Spleen (tissue), 11 donors: ENCODE measurements at regions not wholly inside any gene's neighbourhood (a gene's known extent, or its start where the extent isn't known, plus 50 kb on each side); places are given as distances from the start of the nearest gene placed in this dataset.

Experiments used
- DNase-seq: peaks from one replicate; pipeline ENCODE4 v3.0.0-alpha.2; 2020
- H3K27ac ChIP-seq, 8 donors: fragments of 200-600 bp; sonication (generic) in 7 of 8; 1 replicate in 4 of 8; 2 replicates in 4 of 8; pipeline versions ENCODE4 v1.5.0 to v1.8.0; 2016 to 2021; ENCODE audit warnings: inconsistent platforms in 4 of 8, mild to moderate bottlenecking in 4 of 8, moderate library complexity in 1 of 8
- H3K27me3 ChIP-seq, 7 donors: fragments of 200-600 bp; sonication (generic) in 6 of 7; replicated peaks in 1 of 7; 1 replicate in 4 of 7; 2 replicates in 3 of 7; pipeline versions ENCODE4 v1.5.0 to v1.8.0; 2016 to 2021; ENCODE audit warnings: inconsistent platforms in 3 of 7, mild to moderate bottlenecking in 1 of 7
- H3K36me3 ChIP-seq, 6 donors: fragments of 200-600 bp; sonication (generic) in 5 of 6; 1 replicate in 4 of 6; 2 replicates in 2 of 6; pipeline versions ENCODE4 v1.5.0 to v1.8.0; 2016 to 2021; ENCODE audit warnings: inconsistent platforms in 2 of 6
- H3K4me1 ChIP-seq, 6 donors: fragments of 200-600 bp; sonication (generic) in 5 of 6; 1 replicate in 3 of 6; 2 replicates in 3 of 6; pipeline versions ENCODE4 v1.5.0 to v1.8.0; 2016 to 2021; ENCODE audit warnings: inconsistent platforms in 3 of 6
- H3K4me3 ChIP-seq, 8 donors: fragments of 200-600 bp; sonication (generic) in 7 of 8; 1 replicate in 4 of 8; 2 replicates in 4 of 8; pipeline versions ENCODE4 v1.5.0 to v1.8.0; 2016 to 2021; ENCODE audit warnings: inconsistent platforms in 4 of 8, mild to moderate bottlenecking in 4 of 8, moderate library complexity in 2 of 8
- H3K9me3 ChIP-seq, 8 donors: fragments of 200-600 bp; sonication (generic) in 7 of 8; 1 replicate in 4 of 8; 2 replicates in 4 of 8; pipeline versions ENCODE4 v1.5.0 to v1.8.0; 2016 to 2021; ENCODE audit warnings: inconsistent platforms in 4 of 8
- POLR2A ChIP-seq, 3 donors: fragments of 450-650 bp; IDR thresholded peaks; one replicate each; pipeline ENCODE4 v1.5.1; 2017; ENCODE audit warnings: antibody characterized with exemption in 3 of 3, mild to moderate bottlenecking in 1 of 3
- POLR2AphosphoS5 ChIP-seq, 3 donors: sonication (generic); formaldehyde crosslinking; IDR thresholded peaks; one replicate each; pipeline ENCODE4 v1.5.1; 2017; ENCODE audit warnings: antibody characterized with exemption in 3 of 3
- WGBS, 5 donors: extraction: QIAGEN DNeasy Blood & Tissue Kit in 3 of 5; methylation state at CpG; one replicate each; pipeline versions ENCODE4 v1.1.5 to v1.1.7; 2013 to 2018; 5-methylcytosine and 5-hydroxymethylcytosine counted together
- intact Hi-C: fragments of 100-400 bp; cut with DNase I; formaldehyde crosslinking; loops from one replicate; pipeline ENCODE4 v1.15.0; 2023; ENCODE audit warnings: low total_unique reads
- TF ChIP-seq, protein P1 (sequence below), 11 experiments: fragments of 200-600 bp in 7 of 11; fragments of 450-650 bp in 4 of 11; sonication (generic) in 4 of 11; IDR thresholded peaks in 8 of 11; conservative IDR thresholded peaks in 3 of 11; 1 replicate in 7 of 11; 2 replicates in 4 of 11; pipeline versions ENCODE4 v1.4.0 to v1.8.0; 2016 to 2021; ENCODE audit warnings: antibody characterized with exemption in 11 of 11, inconsistent platforms in 4 of 11, mild to moderate bottlenecking in 1 of 11
- donor health status: healthy with polysubstance abuse.
- donor health status: DM: no; HTN: no; CAD: no; lungs with moderate emphysema.
- donor health status: DM: no; HTN: no; CAD: no.
- donor health status: Bipolar disorder and iron deficiency.
- donor health status: healthy.
- donor health status: DM: no; HTN: no; CAD: no.
- donor health status: DM: yes; HTN: yes; CAD: no.

DNA sequence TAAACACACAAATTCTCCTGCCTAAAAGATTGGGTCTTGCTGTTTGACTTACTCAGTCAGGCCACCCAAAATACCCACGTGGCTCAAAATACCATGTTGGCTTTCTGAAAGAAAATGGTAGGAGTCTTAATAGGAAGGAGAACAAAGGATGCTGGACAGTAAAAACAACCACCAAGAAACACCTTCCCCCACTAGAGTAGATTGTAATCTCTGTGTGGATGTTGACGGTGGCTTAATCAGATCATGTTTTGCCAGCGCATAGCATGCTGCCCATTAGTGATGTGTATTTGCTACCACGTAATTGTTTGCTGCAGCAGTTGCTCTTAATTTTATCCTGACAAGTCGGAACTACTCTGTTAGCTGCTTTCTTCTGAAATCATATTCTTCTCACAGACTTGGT, 1229.3 kb upstream of the SLC10A2 start:
- no peak overlapping the region for H3K27ac ChIP-seq
- intact Hi-C loops = no loop called here
- TF ChIP-seq, protein P1, sequence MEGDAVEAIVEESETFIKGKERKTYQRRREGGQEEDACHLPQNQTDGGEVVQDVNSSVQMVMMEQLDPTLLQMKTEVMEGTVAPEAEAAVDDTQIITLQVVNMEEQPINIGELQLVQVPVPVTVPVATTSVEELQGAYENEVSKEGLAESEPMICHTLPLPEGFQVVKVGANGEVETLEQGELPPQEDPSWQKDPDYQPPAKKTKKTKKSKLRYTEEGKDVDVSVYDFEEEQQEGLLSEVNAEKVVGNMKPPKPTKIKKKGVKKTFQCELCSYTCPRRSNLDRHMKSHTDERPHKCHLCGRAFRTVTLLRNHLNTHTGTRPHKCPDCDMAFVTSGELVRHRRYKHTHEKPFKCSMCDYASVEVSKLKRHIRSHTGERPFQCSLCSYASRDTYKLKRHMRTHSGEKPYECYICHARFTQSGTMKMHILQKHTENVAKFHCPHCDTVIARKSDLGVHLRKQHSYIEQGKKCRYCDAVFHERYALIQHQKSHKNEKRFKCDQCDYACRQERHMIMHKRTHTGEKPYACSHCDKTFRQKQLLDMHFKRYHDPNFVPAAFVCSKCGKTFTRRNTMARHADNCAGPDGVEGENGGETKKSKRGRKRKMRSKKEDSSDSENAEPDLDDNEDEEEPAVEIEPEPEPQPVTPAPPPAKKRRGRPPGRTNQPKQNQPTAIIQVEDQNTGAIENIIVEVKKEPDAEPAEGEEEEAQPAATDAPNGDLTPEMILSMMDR (IDR thresholded peaks at IDR 0.05 in 8 of 11, conservative IDR thresholded peaks at IDR 0.05 in 3 of 11) = no peak
- TF ChIP-seq POLR2AphosphoS5 (IDR thresholded peaks at IDR 0.05) = no peak
- no peak for TF ChIP-seq POLR2A (IDR thresholded peaks at IDR 0.05)
- H3K9me3 ChIP-seq = no peaks in the 10 kb centered on the region
- H3K4me3 ChIP-seq = no peak overlapping the region
- no peaks in the 10 kb centered on the region for H3K27me3 ChIP-seq
- no peaks in the 10 kb centered on the region for H3K4me1 ChIP-seq
- H3K36me3 ChIP-seq = no peaks in the 10 kb centered on the region
- no peak for DNase-seq
- 70 to 84% (median 77%) methylated on average over 5 of the region's 5 CpGs for WGBS, 5 donors

DNA sequence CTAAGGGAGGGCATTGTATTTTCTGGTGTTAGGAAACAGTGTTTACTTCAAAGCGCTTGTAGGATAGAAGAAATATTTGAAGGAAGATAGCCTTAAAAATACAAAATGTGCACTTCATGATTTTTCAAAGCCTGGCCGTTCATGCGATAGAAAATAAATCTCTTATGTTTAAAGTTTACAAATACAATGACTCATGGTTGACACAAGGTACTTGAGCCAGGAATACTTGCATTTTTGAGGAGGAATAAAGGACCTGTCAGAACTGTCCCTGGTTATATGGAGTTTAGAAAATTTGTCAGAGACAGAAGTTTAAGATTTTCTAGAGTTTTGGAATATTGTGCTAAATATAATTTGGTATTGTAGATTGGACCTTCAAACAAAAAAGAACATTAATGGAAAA, 1223.2 kb upstream of the SLC10A2 start:
- H3K4me3 ChIP-seq = no peak overlapping the region
- H3K9me3 ChIP-seq = peaks cover 0 to 2% (median 0%) of the 10 kb centered on the region in 8 donors
- TF ChIP-seq POLR2AphosphoS5 (IDR thresholded peaks at IDR 0.05) (no peak), POLR2A (IDR thresholded peaks at IDR 0.05) (no peak)
- TF ChIP-seq, protein P1 (IDR thresholded peaks at IDR 0.05 in 8 of 11, conservative IDR thresholded peaks at IDR 0.05 in 3 of 11) = no peak
- no peaks in the 10 kb centered on the region for H3K27me3 ChIP-seq
- H3K36me3 ChIP-seq = no peaks in the 10 kb centered on the region
- DNase-seq = no peak
- intact Hi-C loops = no loop called here
- WGBS, 5 donors = 83 to 91% (median 89%) methylated on average over 3 of the region's 3 CpGs
- H3K4me1 ChIP-seq = no peaks in the 10 kb centered on the region
- H3K27ac ChIP-seq = no peak overlapping the region

DNA sequence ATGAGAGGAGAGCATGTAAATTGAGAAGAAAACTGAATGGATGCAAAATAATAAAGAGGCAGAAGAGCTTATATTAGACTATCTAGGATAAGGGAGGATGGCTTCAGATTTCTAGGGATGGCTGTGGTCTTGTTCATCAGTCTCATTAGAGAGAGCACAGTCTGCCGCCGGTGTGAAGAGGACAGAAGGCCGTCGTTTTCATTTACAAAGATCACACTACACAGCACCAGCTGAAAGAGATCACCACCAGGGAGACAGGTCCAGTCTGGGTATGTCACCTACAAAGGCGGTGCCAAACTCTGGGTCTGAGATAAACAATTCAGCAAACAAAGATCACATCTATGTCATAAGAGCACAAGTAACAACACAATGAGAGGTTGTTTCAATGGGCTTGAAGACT, 1222.3 kb upstream of the SLC10A2 start:
- no peaks in the 10 kb centered on the region for H3K36me3 ChIP-seq
- intact Hi-C loops = no loop called here
- TF ChIP-seq POLR2A (IDR thresholded peaks at IDR 0.05) = no peak

DNA sequence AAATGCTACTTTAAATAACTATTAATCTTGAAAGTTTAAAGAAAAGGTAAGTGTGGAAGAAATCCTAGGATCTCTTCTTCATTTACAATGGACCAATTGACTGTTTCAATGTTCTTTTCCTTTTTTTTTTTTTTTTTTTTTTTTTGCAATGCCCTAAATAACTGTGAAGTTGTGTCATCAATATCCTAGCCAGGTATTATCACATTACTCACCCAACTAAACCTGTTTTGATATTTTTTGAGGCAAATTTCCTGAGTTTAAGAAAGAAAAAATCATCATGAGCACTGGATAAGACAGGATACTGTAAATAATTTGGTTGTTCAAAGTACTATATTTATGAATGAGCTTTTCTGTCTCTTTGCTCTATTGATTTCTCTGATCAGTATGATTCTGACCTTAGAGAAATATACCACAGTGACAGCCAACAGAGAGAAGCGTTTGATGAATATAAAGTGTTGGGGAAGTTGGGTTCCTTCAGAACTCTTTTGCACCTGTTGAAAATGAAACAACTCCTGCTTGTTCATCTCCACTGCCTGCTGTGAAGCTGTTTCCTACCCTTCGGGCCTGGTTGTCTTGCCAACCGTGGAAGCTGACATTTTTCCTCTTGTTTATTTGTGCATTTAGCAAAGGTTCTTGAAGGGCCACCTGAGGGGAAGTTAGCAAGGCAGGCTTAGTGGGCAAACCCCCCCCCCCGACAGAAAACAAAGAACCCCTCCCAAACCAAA, 1220.5 kb upstream of the SLC10A2 start:
- H3K4me3 ChIP-seq = no peak overlapping the region

More for the DNA sequence above, 1222.3 kb upstream of the SLC10A2 start:
- Histone ChIP-seq H3K27ac (no peak overlapping the region), H3K9me3 (peaks cover 0 to 2% (median 0%) of the 10 kb centered on the region in 8 donors), H3K4me3 (no peak overlapping the region), H3K4me1 (no peaks in the 10 kb centered on the region), H3K27me3 (no peaks in the 10 kb centered on the region)
- no peak for DNase-seq
- WGBS, 5 donors = 78 to 92% (median 83%) methylated on average over 5 of the region's 5 CpGs

More for the DNA sequence above, 1220.5 kb upstream of the SLC10A2 start:
- intact Hi-C loops = no loop called here
- H3K27ac ChIP-seq = no peak overlapping the region
- peaks cover 0 to 2% (median 0%) of the 10 kb centered on the region in 8 donors for H3K9me3 ChIP-seq
- H3K36me3 ChIP-seq = no peaks in the 10 kb centered on the region
- no peaks in the 10 kb centered on the region for H3K27me3 ChIP-seq
- no peak for DNase-seq
- H3K4me1 ChIP-seq = no peaks in the 10 kb centered on the region
- no peak for TF ChIP-seq POLR2AphosphoS5 (IDR thresholded peaks at IDR 0.05)
- TF ChIP-seq, protein P1 (IDR thresholded peaks at IDR 0.05 in 8 of 11, conservative IDR thresholded peaks at IDR 0.05 in 3 of 11) = no peak
- no peak for TF ChIP-seq POLR2A (IDR thresholded peaks at IDR 0.05)
- 16 to 30% (median 23%) methylated on average over 4 of the region's 4 CpGs for WGBS, 5 donors
